ENCODE measurements at regions not wholly inside any gene's neighbourhood (a gene's known extent, or its start where the extent isn't known, plus 50 kb on each side); places are given as distances from the start of the nearest gene placed in this dataset.

DNA sequence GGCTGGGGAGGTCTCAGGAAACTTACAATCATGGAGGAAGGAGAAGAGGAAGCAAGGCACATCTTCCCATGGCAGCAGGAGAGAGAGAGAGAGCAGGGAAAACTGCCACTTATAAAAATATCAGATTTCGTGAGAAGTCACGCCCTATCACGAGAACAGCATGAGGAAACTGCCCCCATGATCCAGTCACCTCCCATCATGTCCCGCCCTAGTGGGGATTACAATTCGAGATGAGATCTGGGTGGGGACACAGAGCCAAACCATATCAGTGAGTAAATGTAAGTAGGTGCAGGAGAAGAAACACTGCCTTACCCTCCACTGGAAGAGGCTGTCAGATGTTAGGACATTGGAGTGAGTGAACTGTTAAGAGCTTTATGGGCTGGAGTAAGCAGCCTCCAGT is 270.4 kb downstream of the TFAP2C start:
- no peak for TF ChIP-seq POLR2AphosphoS5 (IDR thresholded peaks at IDR 0.05; ENCODE audit: borderline replicate concordance, low read depth, low read length)
- TF ChIP-seq EZH2 (IDR thresholded peaks at IDR 0.05): no peak
- TF ChIP-seq FOXP2 (optimal IDR thresholded peaks at IDR 0.05; ENCODE audit: control extremely low read depth, extremely low read length, insufficient read depth): no peak
